Right forelimb (tissue), 1 donor: ENCODE measurements at regions not wholly inside any gene's neighbourhood (a gene's known extent, or its start where the extent isn't known, plus 50 kb on each side); places are given as distances from the start of the nearest gene placed in this dataset.

Experiments used
- DNase-seq: peaks from one replicate; pipeline ENCODE4 v3.0.0-alpha.2; 2018

DNA sequence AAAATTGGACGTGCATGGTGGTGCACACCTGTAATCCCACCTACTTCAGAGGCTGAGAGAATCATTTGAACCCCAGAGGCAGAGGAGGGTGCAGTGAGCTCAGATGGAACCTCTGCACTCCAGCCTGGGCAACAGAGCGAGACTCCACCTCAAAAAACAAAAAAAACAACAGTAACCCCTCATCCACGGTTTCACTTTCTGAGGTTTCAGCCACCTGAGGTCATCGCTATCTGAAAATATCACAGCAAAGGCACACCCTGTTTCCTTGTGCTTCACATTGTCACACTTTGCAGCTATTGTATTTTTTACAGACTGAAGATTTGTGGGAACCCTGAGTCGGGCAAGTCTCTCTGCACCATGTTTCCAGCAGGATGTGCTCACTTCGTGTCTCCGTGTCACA, 54.1 kb upstream of the FOXQ1 start:
- no peak for DNase-seq

- no peak for DNase-seq
These were observed 55.4 kb upstream of the FOXQ1 start for GRCh38 chr6:1256435-1257008.

GRCh38 chr6:1255636-1256365, 56.1 kb upstream of the FOXQ1 start:
- no peak for DNase-seq

DNA sequence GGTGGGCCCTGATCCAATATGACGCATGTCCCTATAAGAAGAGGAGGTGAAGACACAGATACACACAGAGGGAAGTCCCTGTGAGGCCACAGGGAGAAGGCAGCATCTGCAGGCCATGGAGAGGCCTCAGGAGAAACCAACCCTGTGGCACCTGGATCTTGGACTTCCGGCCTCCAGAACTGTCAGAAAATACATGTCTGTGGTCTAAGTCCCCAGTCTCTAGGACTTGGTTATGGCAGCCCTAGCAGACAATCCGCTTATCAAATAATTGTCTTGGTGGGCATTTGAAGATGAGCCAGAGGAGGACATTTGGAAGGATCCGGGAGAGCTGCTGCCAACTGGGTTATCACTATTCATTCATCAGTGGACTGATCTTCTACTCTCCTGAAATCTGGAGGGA, 57.6 kb upstream of the FOXQ1 start:
- no peak for DNase-seq

GRCh38 chr6:1253816-1254215, 58.1 kb upstream of the FOXQ1 start:
- DNase-seq = no peak

DNA sequence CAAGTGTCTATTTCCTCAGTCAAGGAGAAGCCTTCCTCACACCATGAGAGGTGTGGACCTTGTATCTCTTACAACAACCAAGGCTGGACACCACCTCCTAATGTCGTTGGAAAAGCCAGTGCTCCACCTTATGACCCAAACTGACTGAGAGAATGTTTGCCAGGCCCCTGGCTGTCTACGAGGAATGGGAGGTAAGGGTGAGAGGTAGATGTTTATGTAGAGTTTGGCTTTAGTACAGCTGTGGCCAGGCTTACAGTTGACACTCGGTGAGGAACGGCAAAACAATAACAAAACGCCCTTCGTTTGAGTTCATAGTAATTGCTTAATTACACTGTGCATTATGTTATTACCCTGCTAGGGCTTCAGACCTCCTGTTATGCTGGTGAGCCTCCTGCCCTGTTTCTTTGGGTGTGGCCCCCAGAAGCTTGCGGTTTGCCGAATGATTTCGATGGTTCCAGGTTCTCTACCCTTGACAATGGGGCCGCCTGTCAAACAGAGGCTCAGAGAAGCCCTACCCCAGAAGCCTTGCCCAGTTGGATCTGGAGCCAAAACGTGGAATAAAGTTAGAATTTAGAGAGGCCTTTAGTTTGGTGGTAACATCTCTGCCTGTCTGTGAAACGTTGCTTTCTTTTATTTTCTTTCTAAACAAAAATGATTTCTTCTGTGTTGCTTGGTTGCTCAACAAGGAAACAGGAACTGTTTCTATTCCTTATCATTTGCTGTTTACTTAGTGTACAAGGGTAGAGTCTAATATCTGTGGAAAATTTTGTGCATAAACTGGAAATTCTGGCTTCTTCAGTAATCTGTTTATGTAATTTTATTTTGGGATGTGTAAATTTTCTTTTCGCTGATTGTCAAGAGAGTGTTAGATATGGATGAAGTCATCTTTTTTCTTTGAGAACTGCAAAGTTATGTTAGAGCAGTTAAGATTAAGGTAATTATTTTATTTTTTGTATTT, 60.4 kb upstream of the FOXQ1 start:
- no peak for DNase-seq

DNA sequence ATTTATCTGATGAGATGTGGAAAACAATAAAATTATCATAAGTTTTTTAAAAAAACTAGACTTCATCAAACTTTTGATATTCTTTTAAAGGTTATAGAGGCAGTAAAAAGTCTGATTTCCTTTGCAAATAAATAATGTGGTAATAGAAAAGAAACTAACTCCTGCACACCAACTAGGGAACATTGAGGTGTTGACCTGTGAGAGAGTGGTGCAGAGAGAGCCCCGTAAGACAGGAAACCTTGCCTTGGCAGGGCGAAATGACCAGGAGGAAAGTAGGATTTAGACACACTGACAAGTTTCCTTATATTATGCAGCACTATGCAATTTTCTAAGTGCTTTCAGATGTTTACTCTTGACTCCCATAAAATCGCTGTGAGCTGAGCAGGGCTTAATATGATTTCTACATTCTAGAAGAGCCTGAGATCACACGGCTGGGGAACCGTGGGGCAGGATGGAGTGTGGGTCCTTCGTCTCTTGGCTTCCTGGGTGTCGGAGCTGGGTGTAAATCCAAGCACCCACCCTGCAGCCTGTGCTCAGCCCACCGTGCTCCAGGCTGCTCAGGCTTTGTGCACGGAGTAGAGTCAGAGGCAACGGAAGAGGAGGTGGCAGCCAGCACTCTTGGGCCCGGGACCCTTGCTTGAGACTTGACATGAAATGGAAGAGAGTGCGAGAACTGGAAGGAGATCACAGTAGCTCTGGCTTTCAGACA, 61.3 kb upstream of the FOXQ1 start:
- no peak for DNase-seq

- no peak for DNase-seq
These were observed 64.0 kb upstream of the FOXQ1 start for GRCh38 chr6:1247894-1248293.

DNA sequence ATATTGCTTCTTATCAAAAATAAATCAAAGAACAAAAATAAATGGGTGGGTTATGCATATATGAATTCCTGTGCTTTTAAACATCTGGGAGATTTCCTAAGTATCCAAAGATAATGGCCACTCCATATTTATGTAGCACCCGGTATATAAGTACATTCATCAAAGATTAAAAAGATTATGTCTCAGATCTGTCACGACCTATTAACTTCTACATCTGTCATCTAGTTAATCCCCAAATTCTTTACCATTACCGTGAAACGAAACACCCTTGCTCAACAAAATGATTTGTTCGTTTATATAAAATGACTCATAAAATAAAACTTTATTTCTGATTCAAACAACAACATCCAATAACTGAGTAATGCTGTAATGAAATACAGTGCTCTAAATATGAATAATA, 64.8 kb upstream of the FOXQ1 start:
- no peak for DNase-seq

DNA sequence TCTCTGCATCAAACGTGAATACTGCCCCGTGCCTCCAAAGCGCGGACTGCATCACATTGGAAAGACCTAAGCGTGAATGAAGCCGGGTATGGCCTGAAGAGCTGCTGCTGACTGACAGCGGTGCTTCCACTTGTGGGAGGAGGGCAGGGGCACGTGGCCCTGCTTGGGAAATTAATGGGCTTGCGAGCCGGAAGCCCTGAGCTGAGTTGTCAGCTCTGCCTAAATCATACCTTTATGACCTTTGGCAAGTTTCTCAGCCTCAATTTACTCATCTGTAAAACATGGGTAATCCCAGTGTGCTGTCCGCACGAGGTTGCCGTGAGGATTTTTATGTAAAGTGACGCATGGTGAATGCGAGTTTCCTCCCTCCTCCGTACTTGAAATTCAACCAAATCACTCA, 67.0 kb upstream of the FOXQ1 start:
- no peak for DNase-seq

DNA sequence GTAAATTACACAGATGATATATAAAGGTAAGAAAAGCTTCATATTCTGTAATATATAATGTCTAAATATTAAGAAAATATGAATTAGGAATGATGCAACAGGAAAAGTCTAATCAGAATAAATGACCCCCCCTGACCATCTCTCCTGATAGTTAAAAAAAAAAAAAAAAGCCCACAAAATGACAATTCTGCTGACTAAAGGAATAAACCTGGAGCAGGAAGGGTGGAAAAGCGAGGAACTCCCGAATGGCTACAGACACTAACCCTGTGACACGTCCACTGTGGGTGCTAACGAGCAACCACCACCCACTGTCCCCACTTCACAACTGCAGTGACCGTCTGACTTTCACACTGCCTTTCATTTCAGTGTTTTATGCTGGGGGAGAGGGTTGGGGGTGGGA, 67.6 kb upstream of the FOXQ1 start:
- no peak for DNase-seq

GRCh38 chr6:1242446-1242845, 69.5 kb upstream of the FOXQ1 start:
- DNase-seq = no peak

DNA sequence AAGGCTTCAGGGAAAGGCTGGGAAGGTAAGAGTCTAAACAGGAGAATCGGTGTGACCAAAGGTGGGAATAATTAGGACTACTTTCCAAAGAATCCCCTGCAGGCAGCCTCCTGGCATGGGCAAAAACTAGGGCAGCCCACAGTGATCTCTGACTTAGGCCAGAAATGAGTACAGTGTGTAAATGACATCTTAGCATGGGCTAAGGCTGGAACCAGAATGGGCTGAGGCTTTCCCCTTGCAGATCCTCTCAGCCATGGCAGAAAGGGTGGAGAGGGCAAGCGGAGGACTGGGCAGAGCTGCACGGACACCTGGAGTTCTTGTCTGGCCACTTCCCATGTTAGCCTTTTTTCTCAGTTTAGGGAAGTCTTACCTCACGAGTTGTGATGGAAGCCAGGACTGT, 69.9 kb upstream of the FOXQ1 start:
- no peak for DNase-seq

GRCh38 chr6:1240766-1241318, 71.1 kb upstream of the FOXQ1 start:
- no peak for DNase-seq

DNA sequence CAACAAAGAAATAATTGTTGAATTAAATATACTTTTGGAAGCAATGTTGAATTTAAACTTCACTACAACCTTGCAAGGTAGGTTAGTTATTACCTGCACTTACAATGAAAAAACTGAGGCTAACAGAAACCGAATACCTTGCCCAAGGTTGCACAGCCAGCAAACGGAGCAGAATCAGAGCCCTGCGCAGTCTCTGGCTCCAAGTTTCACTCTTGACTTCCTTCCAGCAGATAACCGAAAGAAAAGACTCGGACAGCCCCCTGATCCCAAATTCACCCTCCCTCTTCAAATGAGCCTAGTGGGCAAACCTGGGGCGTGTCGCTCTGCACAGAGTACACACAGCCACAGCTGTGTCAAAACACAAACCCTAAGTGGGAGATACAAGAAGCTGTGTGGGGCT, 72.1 kb upstream of the FOXQ1 start:
- DNase-seq = no peak

DNA sequence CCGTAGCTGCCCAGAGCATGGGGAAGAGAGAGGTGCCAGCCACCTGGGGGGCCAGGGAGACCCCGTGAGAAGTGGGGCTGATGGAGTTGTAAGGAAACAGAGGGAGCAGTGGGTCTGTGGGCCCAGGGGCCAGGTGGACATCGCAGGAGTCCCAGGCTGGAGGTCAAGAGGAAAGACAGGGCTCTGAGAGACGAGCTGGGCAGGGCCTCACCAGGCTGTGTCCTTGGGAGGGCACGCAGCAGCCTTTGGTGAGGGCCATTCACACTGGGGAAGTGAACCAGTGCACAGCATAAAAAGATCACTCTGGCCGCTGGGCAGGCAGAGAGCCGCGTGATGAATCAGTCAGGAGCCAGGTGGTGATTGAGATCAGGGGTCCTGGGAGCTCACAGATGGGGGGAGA, 73.9 kb upstream of the FOXQ1 start:
- no peak for DNase-seq

DNA sequence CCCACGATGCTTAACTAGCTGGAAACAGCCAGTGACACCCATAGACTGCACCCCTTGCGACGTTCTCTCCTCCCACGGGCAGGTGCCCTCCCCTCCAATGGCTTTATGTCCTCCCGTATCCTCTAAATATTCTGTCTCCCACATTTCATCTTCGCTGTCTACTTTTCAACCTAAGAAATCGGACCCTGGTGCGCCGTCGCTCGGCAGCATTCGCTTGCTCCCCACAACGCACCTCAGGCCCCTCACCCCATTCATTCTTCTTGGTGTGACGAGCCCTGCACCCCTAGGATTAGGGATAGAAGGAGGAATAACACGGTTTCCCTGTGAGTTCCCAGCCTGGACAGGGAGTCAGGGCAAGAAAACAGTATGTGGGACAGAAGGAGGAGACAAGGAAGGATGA, 74.3 kb upstream of the FOXQ1 start:
- no peak for DNase-seq

GRCh38 chr6:1235825-1236224, 76.1 kb upstream of the FOXQ1 start:
- DNase-seq = no peak

- no peak for DNase-seq
These were observed 78.0 kb upstream of the FOXQ1 start for GRCh38 chr6:1233924-1234323.

GRCh38 chr6:1232578-1232977, 79.3 kb upstream of the FOXQ1 start:
- DNase-seq = no peak

DNA sequence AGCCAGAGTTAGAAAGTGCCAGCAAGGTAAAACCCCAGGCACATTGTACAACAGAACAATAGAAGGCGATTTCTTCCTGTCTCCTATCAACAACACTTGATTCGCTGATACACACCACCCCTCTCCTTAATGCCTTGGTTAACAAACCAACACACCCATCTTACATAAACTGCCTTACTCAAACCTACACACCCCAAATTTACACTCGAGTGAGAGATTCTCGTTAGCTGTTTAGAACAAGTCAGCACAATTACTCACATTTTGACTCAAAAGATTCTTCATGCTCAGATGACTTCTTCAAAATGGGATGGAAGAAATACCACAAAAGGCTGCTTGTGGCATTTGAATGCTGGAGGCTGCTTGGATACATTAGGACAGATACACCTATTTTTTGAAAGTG, 80.0 kb upstream of the FOXQ1 start:
- no peak for DNase-seq

DNA sequence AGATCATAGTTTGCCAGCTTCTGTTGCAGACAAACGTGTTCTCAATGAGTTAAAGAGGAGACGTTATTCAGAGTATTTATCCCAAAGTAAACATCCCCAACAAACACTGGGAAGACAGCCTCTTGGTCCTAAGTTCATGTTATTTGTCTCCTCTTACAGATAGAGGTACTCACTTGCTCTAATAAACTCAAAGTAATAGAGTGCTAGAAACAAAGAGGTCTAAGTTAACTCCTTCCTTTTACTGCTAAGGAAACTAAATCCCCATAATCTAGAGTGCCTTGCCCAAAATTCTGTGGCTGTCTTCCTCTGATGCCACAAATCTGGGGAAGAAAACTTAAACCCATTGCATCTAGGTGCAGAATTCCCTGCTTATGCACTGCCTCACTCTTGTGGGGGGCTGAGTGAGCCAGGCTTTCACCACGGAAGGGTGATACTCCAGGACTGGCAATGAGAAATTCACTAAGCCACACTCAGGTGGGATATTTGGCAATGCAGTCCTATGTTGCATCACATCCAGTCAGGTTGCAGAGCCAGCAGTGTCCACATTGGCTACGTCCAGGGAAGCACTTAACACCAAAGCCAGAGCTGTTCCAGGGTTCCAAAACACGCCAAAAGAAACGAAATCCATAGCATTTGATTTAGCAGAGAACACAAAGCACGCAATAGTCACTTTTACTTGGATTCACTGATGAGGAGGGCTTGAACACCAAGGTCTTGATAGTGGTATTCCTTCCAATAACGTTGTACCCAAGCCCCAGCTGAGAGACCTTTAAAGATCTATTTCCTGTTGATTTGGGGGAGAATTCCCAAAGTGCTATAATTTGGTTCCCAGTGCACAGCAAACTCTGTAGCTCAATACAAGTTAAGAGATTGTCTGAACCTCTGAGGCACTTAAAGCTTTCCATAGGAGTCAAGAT, 81.0 kb upstream of the FOXQ1 start:
- no peak for DNase-seq
